DMS53 treated with DMSO at 0.1 percent for 48 hours (cell line): ENCODE measurements at regions not wholly inside any gene's neighbourhood (a gene's known extent, or its start where the extent isn't known, plus 50 kb on each side); places are given as distances from the start of the nearest gene placed in this dataset.
A peak's percentile ranks its signal among the peaks of the same experiment; 100 is the strongest.

Source experiments
- DNase-seq: peaks from one replicate; lab custom pipeline; 2025; ENCODE audit not compliant: unreplicated experiment; lab: John Stamatoyannopoulos, UW

- no peak for DNase-seq
Measured at GRCh38 chr6:147855803-147856482, 347.5 kb downstream of the SAMD5 start.

GRCh38 chr6:147856687-147857086 is 348.2 kb downstream of the SAMD5 start:
- no peak for DNase-seq

GRCh38 chr6:147858421-147858820 is 349.9 kb downstream of the SAMD5 start:
- no peak for DNase-seq

- DNase-seq: peak; percentile 14
Measured at GRCh38 chr6:147859071-147859470, 350.6 kb downstream of the SAMD5 start.

GRCh38 chr6:147861696-147862095 is 353.2 kb downstream of the SAMD5 start:
- DNase-seq: no peak

- no peak for DNase-seq
Measured at GRCh38 chr6:147867433-147868226, 359.1 kb downstream of the SAMD5 start.

- DNase-seq: no peak
Measured at GRCh38 chr6:147868427-147869190, 360.1 kb downstream of the SAMD5 start.

- no peak for DNase-seq
Measured at GRCh38 chr6:147869201-147869600, 360.7 kb downstream of the SAMD5 start.

GRCh38 chr6:147869869-147870268 is 361.4 kb downstream of the SAMD5 start:
- DNase-seq: no peak

- no peak for DNase-seq
Measured at GRCh38 chr6:147870506-147871110, 362.1 kb downstream of the SAMD5 start.

GRCh38 chr6:147872002-147872401 is 363.5 kb downstream of the SAMD5 start:
- DNase-seq: no peak

- DNase-seq: no peak
Measured at GRCh38 chr6:147873816-147874215, 365.3 kb downstream of the SAMD5 start.

- no peak for DNase-seq
Measured at GRCh38 chr6:147874322-147874721, 365.8 kb downstream of the SAMD5 start.

- DNase-seq: no peak
Measured at GRCh38 chr6:147879031-147879580, 370.6 kb downstream of the SAMD5 start.

GRCh38 chr6:147881432-147881831 is 372.9 kb downstream of the SAMD5 start:
- DNase-seq: no peak

- DNase-seq: no peak
Measured at GRCh38 chr6:147888374-147888773, 379.9 kb downstream of the SAMD5 start.

GRCh38 chr6:147891671-147892070 is 383.2 kb downstream of the SAMD5 start:
- DNase-seq: no peak

- DNase-seq: no peak
Measured at GRCh38 chr6:147892476-147892875, 384.0 kb downstream of the SAMD5 start.

- DNase-seq: no peak
Measured at GRCh38 chr6:147895272-147895671, 386.8 kb downstream of the SAMD5 start.

GRCh38 chr6:147900247-147900830 is 391.8 kb downstream of the SAMD5 start:
- no peak for DNase-seq

GRCh38 chr6:147903321-147903720 is 394.8 kb downstream of the SAMD5 start:
- DNase-seq: no peak
